WTC11 (cell line): ENCODE measurements at regions not wholly inside any gene's neighbourhood (a gene's known extent, or its start where the extent isn't known, plus 50 kb on each side); places are given as distances from the start of the nearest gene placed in this dataset.
A peak's percentile ranks its signal among the peaks of the same experiment; 100 is the strongest.

Experiments used
- ATAC-seq: fragments of 200-7000 bp; cut with Tn5 transposase; 2 replicates; pipeline ENCODE4 v1.10.0; 2021; ENCODE audit warnings: mild to moderate bottlenecking, moderate library complexity
- CTCF ChIA-PET: fragments of 300-600 bp; sonication (Branson Sonifier 250); formaldehyde crosslinking; loops from one replicate; lab custom pipeline; 2021; ENCODE audit warnings: antibody characterized with exemption; lab: Charles Lee
- POLR2A ChIA-PET: fragments of 350-600 bp; sonication (Branson Sonifier 250); formaldehyde crosslinking; loops from one replicate; lab custom pipeline; 2021; ENCODE audit warnings: antibody characterized with exemption; lab: Charles Lee
- DNase-seq: peaks from one replicate; pipeline ENCODE4 v3.0.0; 2021; ENCODE audit warnings: low spot score
- H3K27ac Mint-ChIP-seq: 2 replicates; pipeline ENCODE4 v1.8.0; 2021; ENCODE audit warnings: mixed read lengths
- H3K27me3 Mint-ChIP-seq: 2 replicates; pipeline ENCODE4 v1.8.0; 2021; ENCODE audit warnings: low read depth, mild to moderate bottlenecking, moderate library complexity, mixed read lengths
- H3K36me3 Mint-ChIP-seq: 2 replicates; pipeline ENCODE4 v1.8.0; 2021; ENCODE audit warnings: mixed read lengths
- H3K4me1 Mint-ChIP-seq: 2 replicates; pipeline ENCODE4 v1.8.0; 2022; ENCODE audit warnings: mixed read lengths
- H3K4me3 Mint-ChIP-seq: 2 replicates; pipeline ENCODE4 v1.8.0; 2021; ENCODE audit warnings: mild to moderate bottlenecking, moderate library complexity, mixed read lengths
- H3K9me3 Mint-ChIP-seq: 2 replicates; pipeline ENCODE4 v1.8.0; 2021; ENCODE audit warnings: mixed read lengths
- ETV6 ChIP-seq: sonication (generic); formaldehyde crosslinking; IDR thresholded peaks from 2 replicates; pipeline ENCODE4 v1.8.1; 2022; ENCODE audit warnings: mild to moderate bottlenecking, missing genetic modification reagents
- GABPB1 ChIP-seq: sonication (generic); formaldehyde crosslinking; IDR thresholded peaks from 2 replicates; pipeline ENCODE4 v1.8.1; 2023; ENCODE audit warnings: mild to moderate bottlenecking, missing genetic modification reagents
- HMGA2 ChIP-seq: fragments of 250-450 bp; sonication (Bioruptor Pico); IDR thresholded peaks from 2 replicates; pipeline ENCODE4 v1.4.0; 2021; ENCODE audit warnings: mild to moderate bottlenecking, moderate library complexity
- IRF2 ChIP-seq: sonication (generic); formaldehyde crosslinking; IDR thresholded peaks from 2 replicates; pipeline ENCODE4 v1.8.0; 2022; ENCODE audit warnings: low read depth, missing genetic modification reagents, borderline replicate concordance
- NFE2L1 ChIP-seq: sonication (generic); formaldehyde crosslinking; IDR thresholded peaks from 2 replicates; pipeline ENCODE4 v1.8.1; 2023; ENCODE audit warnings: missing genetic modification reagents
- OVOL2 ChIP-seq: fragments of 250-450 bp; sonication (Bioruptor Pico); IDR thresholded peaks from 2 replicates; pipeline ENCODE4 v1.9.0; 2021; ENCODE audit warnings: mild to moderate bottlenecking, borderline replicate concordance
- RORB ChIP-seq: fragments of 250-450 bp; sonication (Bioruptor Pico); IDR thresholded peaks from 2 replicates; pipeline ENCODE4 v1.9.0; 2021; ENCODE audit warnings: mild to moderate bottlenecking
- TF ChIP-seq, protein P1 (sequence below): sonication (generic); formaldehyde crosslinking; IDR thresholded peaks from 2 replicates; pipeline ENCODE4 v1.8.1; 2023; ENCODE audit warnings: mild to moderate bottlenecking, missing genetic modification reagents, moderate library complexity
- TF ChIP-seq, protein P2 (sequence below): fragments of 250-450 bp; sonication (Bioruptor Pico); IDR thresholded peaks from 2 replicates; pipeline ENCODE4 v1.9.0; 2021; ENCODE audit warnings: mild to moderate bottlenecking, borderline replicate concordance
- TF ChIP-seq, protein P3 (sequence below): sonication (generic); formaldehyde crosslinking; IDR thresholded peaks from 2 replicates; pipeline ENCODE4 v1.8.1; 2023; ENCODE audit warnings: mild to moderate bottlenecking, missing genetic modification reagents
- TF ChIP-seq, protein P4 (sequence below): sonication (generic); formaldehyde crosslinking; IDR thresholded peaks from 2 replicates; pipeline ENCODE4 v1.8.0; 2022; ENCODE audit warnings: mild to moderate bottlenecking, missing genetic modification reagents

DNA sequence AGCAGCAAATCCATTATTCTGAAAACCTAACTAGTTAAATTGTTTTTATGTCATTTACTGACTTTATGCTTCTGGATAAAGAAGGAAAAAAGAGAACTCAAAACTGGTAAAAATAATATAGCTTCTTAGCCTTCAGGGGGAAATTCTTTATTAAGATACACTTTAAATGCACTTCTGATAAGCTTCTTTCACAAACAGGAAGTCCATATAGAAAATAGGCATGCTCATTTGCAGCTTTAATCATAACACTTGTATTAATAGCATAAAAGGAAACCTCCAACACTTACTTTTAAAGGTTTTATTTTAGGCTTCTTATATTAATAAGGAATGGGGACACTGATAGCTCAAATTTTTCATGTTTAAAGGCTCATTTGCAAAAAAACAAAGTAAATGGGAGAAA, 538.0 kb upstream of the SLC35B3 start:
- DNase-seq, result no peak
- Mint-ChIP-seq H3K4me3 (no peak overlapping the region), H3K9me3 (peaks cover 23% of the 10 kb centered on the region), H3K27me3 (no peaks in the 10 kb centered on the region), H3K4me1 (no peaks in the 10 kb centered on the region), H3K36me3 (peaks cover 13% of the 10 kb centered on the region), H3K27ac (no peak overlapping the region)
- ChIA-PET POLR2A (no interaction called here), CTCF (interaction anchor here (1.5 kb wide), 1 partner anchor 9 kb away, joined by 6 read pairs; no protein-coding TSS in a partner anchor)
- no peak for ATAC-seq
- TF ChIP-seq OVOL2 (CRISPR knock-in tag), result no peak

DNA sequence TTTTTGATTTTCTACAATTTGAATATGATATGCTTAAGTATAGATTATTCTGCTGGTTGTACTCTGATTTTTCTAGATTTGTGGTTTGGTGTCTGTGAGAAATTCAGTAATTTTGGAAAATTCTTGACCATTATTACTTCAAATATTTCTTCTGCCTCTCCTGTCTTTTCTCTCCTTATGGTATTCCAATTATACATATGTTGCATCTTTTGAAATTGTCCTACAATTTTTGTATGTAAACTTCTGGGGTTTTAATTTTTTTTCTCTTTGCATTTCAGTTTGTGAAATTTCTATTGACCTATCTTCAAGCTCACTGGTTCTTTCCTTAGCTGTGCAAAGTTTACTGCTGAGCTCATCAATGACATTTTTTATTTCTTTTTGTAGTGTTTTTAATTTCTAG, 534.4 kb upstream of the SLC35B3 start:
- Mint-ChIP-seq H3K9me3 (peaks cover 41% of the 10 kb centered on the region), H3K4me3 (no peak overlapping the region), H3K27ac (no peak overlapping the region), H3K27me3 (no peaks in the 10 kb centered on the region), H3K4me1 (no peaks in the 10 kb centered on the region), H3K36me3 (peaks cover 13% of the 10 kb centered on the region)
- ChIA-PET CTCF (no interaction called here), POLR2A (no interaction called here)
- TF ChIP-seq, protein P1, sequence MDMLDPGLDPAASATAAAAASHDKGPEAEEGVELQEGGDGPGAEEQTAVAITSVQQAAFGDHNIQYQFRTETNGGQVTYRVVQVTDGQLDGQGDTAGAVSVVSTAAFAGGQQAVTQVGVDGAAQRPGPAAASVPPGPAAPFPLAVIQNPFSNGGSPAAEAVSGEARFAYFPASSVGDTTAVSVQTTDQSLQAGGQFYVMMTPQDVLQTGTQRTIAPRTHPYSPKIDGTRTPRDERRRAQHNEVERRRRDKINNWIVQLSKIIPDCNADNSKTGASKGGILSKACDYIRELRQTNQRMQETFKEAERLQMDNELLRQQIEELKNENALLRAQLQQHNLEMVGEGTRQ (CRISPR knock-in tag), result no peak
- TF ChIP-seq HMGA2 (CRISPR knock-in tag), result no peak
- TF ChIP-seq, protein P2, sequence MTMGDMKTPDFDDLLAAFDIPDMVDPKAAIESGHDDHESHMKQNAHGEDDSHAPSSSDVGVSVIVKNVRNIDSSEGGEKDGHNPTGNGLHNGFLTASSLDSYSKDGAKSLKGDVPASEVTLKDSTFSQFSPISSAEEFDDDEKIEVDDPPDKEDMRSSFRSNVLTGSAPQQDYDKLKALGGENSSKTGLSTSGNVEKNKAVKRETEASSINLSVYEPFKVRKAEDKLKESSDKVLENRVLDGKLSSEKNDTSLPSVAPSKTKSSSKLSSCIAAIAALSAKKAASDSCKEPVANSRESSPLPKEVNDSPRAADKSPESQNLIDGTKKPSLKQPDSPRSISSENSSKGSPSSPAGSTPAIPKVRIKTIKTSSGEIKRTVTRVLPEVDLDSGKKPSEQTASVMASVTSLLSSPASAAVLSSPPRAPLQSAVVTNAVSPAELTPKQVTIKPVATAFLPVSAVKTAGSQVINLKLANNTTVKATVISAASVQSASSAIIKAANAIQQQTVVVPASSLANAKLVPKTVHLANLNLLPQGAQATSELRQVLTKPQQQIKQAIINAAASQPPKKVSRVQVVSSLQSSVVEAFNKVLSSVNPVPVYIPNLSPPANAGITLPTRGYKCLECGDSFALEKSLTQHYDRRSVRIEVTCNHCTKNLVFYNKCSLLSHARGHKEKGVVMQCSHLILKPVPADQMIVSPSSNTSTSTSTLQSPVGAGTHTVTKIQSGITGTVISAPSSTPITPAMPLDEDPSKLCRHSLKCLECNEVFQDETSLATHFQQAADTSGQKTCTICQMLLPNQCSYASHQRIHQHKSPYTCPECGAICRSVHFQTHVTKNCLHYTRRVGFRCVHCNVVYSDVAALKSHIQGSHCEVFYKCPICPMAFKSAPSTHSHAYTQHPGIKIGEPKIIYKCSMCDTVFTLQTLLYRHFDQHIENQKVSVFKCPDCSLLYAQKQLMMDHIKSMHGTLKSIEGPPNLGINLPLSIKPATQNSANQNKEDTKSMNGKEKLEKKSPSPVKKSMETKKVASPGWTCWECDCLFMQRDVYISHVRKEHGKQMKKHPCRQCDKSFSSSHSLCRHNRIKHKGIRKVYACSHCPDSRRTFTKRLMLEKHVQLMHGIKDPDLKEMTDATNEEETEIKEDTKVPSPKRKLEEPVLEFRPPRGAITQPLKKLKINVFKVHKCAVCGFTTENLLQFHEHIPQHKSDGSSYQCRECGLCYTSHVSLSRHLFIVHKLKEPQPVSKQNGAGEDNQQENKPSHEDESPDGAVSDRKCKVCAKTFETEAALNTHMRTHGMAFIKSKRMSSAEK (CRISPR knock-in tag), result no peak
- TF ChIP-seq, protein P3, sequence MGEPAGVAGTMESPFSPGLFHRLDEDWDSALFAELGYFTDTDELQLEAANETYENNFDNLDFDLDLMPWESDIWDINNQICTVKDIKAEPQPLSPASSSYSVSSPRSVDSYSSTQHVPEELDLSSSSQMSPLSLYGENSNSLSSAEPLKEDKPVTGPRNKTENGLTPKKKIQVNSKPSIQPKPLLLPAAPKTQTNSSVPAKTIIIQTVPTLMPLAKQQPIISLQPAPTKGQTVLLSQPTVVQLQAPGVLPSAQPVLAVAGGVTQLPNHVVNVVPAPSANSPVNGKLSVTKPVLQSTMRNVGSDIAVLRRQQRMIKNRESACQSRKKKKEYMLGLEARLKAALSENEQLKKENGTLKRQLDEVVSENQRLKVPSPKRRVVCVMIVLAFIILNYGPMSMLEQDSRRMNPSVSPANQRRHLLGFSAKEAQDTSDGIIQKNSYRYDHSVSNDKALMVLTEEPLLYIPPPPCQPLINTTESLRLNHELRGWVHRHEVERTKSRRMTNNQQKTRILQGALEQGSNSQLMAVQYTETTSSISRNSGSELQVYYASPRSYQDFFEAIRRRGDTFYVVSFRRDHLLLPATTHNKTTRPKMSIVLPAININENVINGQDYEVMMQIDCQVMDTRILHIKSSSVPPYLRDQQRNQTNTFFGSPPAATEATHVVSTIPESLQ (CRISPR knock-in tag), result no peak
- ATAC-seq, result no peak
- DNase-seq, result no peak

DNA sequence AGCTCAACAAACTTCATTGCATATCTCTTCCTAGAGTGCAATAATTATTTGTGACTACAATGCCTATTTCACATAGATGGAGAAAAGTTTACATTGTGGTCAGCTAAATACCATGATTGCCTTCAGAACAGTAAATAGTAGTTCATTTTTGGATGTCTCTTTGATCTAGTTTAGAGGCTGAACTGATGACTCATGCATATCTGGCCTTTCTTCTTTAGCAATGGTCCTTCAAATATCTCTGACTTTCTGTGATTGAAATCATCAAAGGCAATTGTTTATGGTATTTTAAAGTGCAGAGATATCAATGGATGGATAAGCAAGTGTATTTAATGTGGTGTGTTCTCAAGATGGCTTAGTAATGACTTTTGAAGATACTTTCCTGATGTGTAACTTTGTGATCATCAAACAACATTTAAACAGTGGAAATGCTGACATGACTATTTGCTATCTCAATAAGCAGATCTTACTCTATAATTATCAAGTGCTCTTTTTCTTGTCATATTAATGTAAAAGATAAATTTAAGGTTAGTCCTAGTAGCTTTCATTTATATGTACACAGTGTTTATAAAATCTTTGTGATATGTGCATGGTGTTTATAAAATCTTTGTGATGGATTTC, 523.7 kb upstream of the SLC35B3 start:
- H3K4me1 Mint-ChIP-seq, result no peaks in the 10 kb centered on the region
- ChIA-PET POLR2A (no interaction called here), CTCF (no interaction called here)
- no peaks in the 10 kb centered on the region for H3K9me3 Mint-ChIP-seq
- no peak overlapping the region for H3K4me3 Mint-ChIP-seq
- no peak overlapping the region for H3K27ac Mint-ChIP-seq
- H3K27me3 Mint-ChIP-seq, result no peaks in the 10 kb centered on the region
- H3K36me3 Mint-ChIP-seq, result no peaks in the 10 kb centered on the region
- ATAC-seq, result no peak
- DNase-seq, result no peak
- no peak for TF ChIP-seq RORB (CRISPR knock-in tag)
- TF ChIP-seq, protein P4, sequence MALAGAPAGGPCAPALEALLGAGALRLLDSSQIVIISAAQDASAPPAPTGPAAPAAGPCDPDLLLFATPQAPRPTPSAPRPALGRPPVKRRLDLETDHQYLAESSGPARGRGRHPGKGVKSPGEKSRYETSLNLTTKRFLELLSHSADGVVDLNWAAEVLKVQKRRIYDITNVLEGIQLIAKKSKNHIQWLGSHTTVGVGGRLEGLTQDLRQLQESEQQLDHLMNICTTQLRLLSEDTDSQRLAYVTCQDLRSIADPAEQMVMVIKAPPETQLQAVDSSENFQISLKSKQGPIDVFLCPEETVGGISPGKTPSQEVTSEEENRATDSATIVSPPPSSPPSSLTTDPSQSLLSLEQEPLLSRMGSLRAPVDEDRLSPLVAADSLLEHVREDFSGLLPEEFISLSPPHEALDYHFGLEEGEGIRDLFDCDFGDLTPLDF (CRISPR knock-in tag), result no peak
- TF ChIP-seq IRF2 (CRISPR knock-in tag), result no peak
- peak; percentile 48; the same call in 1 of the 2 replicates for TF ChIP-seq GABPB1 (CRISPR knock-in tag)
- TF ChIP-seq ETV6 (CRISPR knock-in tag), result no peak
- TF ChIP-seq NFE2L1 (CRISPR knock-in tag), result no peak
- TF ChIP-seq, all 79 proteins: peak for 1
